Glutamatergic neuron (in vitro differentiated cells): ENCODE measurements at regions not wholly inside any gene's neighbourhood (a gene's known extent, or its start where the extent isn't known, plus 50 kb on each side); places are given as distances from the start of the nearest gene placed in this dataset.

Source experiments
- DNase-seq: peaks from one replicate; pipeline ENCODE4 v3.0.0; 2022
- H3K27ac Mint-ChIP-seq: one replicate; pipeline ENCODE4 v1.8.0; 2020; ENCODE audit warnings: mild to moderate bottlenecking, mixed read lengths, inconsistent platforms; ENCODE audit not compliant: unreplicated experiment
- H3K27me3 Mint-ChIP-seq: one replicate; pipeline ENCODE4 v1.8.0; 2020; ENCODE audit warnings: mild to moderate bottlenecking, moderate library complexity, mixed read lengths, inconsistent platforms; ENCODE audit not compliant: unreplicated experiment
- H3K36me3 Mint-ChIP-seq: one replicate; pipeline ENCODE4 v1.8.0; 2020; ENCODE audit warnings: mild to moderate bottlenecking, mixed read lengths, inconsistent platforms; ENCODE audit not compliant: unreplicated experiment
- H3K4me1 Mint-ChIP-seq: one replicate; pipeline ENCODE4 v1.8.0; 2020; ENCODE audit warnings: mild to moderate bottlenecking, low read depth, mixed read lengths, inconsistent platforms; ENCODE audit not compliant: unreplicated experiment
- H3K4me3 Mint-ChIP-seq: one replicate; pipeline ENCODE4 v1.8.0; 2020; ENCODE audit warnings: mild to moderate bottlenecking, mixed read lengths, inconsistent platforms; ENCODE audit not compliant: unreplicated experiment
- H3K9me3 Mint-ChIP-seq: one replicate; pipeline ENCODE4 v1.8.0; 2020; ENCODE audit warnings: mild to moderate bottlenecking, moderate library complexity, mixed read lengths, inconsistent platforms; ENCODE audit not compliant: unreplicated experiment
- TF ChIP-seq, protein P1 (sequence below): fragments of 200-600 bp; sonication (generic); IDR thresholded peaks from one replicate; pipeline ENCODE4 v1.5.0; 2021; ENCODE audit not compliant: partially characterized antibody, unreplicated experiment

DNA sequence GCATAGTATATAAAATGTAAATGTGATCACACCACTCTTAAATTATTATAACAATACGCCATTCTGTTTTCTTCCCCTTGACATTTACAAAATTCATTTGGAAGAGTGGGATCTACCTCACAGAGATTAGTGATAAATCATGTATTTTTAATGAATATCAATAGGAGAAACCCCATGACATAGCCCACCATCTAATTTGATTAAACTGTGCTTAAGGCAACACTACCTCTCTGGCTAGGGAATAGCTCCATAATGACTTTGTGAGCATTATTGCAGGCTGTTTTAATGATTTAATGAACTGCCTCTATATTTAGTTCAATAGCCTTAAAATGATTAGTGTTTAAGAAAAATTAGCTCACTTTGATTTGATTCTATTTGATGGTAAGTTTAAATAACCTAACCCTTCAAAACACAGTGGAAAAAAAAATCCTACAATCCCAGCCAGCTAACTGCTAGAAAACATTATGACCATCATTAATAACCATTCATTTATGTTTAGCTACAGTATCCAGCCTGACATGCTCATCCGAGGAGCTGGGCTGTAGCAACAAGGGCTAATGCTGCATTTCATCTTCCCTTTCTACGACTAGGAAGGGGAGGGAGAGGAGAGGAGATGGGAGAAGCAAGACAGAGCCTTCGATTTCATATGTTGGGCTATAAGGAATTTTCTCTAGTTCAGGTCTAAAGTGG is 75.3 kb upstream of the BCL11A start:
- Mint-ChIP-seq H3K4me3 (no peak overlapping the region), H3K27me3 (no peaks in the 10 kb centered on the region), H3K9me3 (no peaks in the 10 kb centered on the region), H3K27ac (no peak overlapping the region), H3K36me3 (no peaks in the 10 kb centered on the region), H3K4me1 (peaks cover 2% of the 10 kb centered on the region)
- TF ChIP-seq, protein P1, sequence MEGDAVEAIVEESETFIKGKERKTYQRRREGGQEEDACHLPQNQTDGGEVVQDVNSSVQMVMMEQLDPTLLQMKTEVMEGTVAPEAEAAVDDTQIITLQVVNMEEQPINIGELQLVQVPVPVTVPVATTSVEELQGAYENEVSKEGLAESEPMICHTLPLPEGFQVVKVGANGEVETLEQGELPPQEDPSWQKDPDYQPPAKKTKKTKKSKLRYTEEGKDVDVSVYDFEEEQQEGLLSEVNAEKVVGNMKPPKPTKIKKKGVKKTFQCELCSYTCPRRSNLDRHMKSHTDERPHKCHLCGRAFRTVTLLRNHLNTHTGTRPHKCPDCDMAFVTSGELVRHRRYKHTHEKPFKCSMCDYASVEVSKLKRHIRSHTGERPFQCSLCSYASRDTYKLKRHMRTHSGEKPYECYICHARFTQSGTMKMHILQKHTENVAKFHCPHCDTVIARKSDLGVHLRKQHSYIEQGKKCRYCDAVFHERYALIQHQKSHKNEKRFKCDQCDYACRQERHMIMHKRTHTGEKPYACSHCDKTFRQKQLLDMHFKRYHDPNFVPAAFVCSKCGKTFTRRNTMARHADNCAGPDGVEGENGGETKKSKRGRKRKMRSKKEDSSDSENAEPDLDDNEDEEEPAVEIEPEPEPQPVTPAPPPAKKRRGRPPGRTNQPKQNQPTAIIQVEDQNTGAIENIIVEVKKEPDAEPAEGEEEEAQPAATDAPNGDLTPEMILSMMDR, result no peak
- no peak for DNase-seq

DNA sequence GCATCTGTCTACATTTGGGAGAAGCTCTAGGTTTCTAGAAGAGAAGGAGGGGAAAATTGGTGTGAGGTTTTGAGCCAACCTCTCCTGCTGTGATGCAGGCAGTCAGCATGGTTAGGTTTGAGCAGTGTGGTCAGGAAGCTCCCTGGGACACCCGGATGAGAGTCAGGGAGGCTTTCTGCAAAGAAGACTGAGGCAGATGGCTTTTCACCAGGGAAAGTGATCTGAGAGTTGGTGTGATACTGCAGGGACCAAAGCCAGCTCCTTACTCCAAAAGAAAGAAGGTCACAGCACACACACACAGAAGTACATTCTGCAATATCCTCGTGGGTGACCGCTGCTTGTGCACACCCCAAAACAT is 75.8 kb upstream of the BCL11A start:
- DNase-seq, result no peak
- Mint-ChIP-seq H3K36me3 (no peaks in the 10 kb centered on the region), H3K4me1 (peaks cover 2% of the 10 kb centered on the region), H3K4me3 (no peak overlapping the region), H3K27me3 (no peaks in the 10 kb centered on the region), H3K9me3 (no peaks in the 10 kb centered on the region), H3K27ac (no peak overlapping the region)
- TF ChIP-seq, protein P1, result no peak

DNA sequence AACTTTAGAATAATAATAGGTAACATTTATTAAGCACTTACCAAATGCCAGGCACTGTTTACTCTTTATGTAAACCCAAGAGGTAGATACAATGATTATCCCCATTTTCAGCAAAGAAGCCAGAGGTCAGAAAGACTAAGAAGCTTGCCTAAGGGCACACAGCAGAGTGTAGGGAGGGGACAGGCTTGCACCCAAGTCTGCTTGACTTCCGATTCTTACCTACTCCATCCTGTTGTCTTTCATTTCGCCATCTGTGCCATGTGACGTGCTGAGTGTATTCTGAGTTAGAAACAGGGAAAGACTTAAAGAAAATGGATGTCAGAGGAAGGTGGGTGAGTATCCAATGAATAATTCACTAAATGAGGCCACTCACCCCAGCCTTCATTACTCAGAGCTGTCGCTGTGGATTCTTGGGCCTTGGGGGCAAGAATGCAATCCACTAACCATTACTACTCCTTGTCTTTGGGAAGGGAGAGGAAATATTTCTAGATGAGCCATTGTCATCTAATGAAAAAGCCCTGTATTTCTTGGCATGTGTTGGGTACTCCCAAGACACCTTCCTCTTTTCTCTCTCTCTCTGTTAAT is 76.4 kb upstream of the BCL11A start:
- Mint-ChIP-seq H3K4me3 (no peak overlapping the region), H3K4me1 (peaks cover 2% of the 10 kb centered on the region), H3K36me3 (no peaks in the 10 kb centered on the region), H3K27me3 (no peaks in the 10 kb centered on the region), H3K9me3 (no peaks in the 10 kb centered on the region), H3K27ac (no peak overlapping the region)
- DNase-seq, result no peak
- TF ChIP-seq, protein P1, result no peak

DNA sequence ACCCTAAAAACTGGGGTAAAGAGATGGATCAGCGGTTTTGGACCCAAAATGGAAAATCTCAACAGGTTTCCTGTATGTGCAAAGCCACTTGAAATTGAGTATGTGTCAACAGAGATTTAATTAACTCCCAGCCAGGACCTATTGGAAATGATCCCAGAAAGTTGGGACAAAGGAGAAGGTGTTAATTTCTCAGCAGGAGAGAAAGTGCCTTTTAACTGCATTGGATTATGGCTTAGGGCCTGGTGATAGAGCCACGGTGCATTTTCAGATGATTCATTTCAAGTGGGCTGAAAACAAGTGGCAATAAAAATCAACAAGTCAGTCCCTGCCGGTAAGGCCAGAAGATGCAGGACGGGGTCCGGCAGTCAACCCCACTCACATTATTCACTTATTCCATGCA is 80.2 kb upstream of the BCL11A start:
- peaks cover 3% of the 10 kb centered on the region for H3K36me3 Mint-ChIP-seq
- TF ChIP-seq, protein P1, result no peak
- peaks cover 1% of the 10 kb centered on the region for H3K27me3 Mint-ChIP-seq
- H3K4me3 Mint-ChIP-seq, result no peak overlapping the region
- H3K27ac Mint-ChIP-seq, result no peak overlapping the region
- H3K9me3 Mint-ChIP-seq, result no peaks in the 10 kb centered on the region
- H3K4me1 Mint-ChIP-seq, result peaks cover 2% of the 10 kb centered on the region
- DNase-seq, result no peak

DNA sequence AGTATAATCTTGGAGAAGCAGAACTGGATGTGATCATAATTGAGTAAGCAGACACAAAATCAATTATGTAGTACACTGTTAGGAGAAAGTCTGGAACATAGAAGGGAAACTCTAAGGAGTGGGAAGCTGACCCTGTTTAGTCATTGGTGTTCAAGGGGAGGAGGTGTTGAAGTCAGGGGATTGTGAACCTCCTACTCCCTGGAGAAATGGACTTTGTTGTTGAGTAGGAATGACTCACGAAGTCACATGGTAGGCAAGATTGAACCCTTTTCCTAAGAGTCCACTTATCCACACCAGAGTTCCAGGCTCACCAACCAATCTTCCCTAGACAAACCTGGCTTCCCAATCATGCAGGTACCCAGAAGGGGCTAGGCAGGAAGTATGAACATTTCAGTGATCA is 81.0 kb upstream of the BCL11A start:
- peaks cover 3% of the 10 kb centered on the region for H3K36me3 Mint-ChIP-seq
- TF ChIP-seq, protein P1, result no peak
- H3K9me3 Mint-ChIP-seq, result no peaks in the 10 kb centered on the region
- peaks cover 2% of the 10 kb centered on the region for H3K4me1 Mint-ChIP-seq
- H3K27me3 Mint-ChIP-seq, result peaks cover 1% of the 10 kb centered on the region
- no peak overlapping the region for H3K27ac Mint-ChIP-seq
- DNase-seq, result no peak
- H3K4me3 Mint-ChIP-seq, result no peak overlapping the region
